Breast epithelium (tissue), 4 donors: ENCODE measurements at regions not wholly inside any gene's neighbourhood (a gene's known extent, or its start where the extent isn't known, plus 50 kb on each side); places are given as distances from the start of the nearest gene placed in this dataset.

Source experiments
- DNase-seq, 2 donors: peaks; one replicate each; pipeline ENCODE4 v3.0.0-alpha.2; 2019; ENCODE audit warnings: low spot score in 2 of 2
- H3K27ac ChIP-seq, 2 donors: fragments of 200-600 bp; sonication (generic) in 1 of 2; one replicate each; pipeline ENCODE4 v1.5.1; 2016 to 2019; ENCODE audit warnings: mild to moderate bottlenecking in 1 of 2
- H3K27me3 ChIP-seq, 2 donors: fragments of 200-600 bp; sonication (generic) in 1 of 2; one replicate each; pipeline versions ENCODE4 v1.5.1 to v1.6.0; 2017 to 2019; ENCODE audit warnings: control low read depth in 1 of 2, mild to moderate bottlenecking in 1 of 2
- H3K36me3 ChIP-seq: fragments of 200-600 bp; one replicate; pipeline ENCODE4 v1.5.1; 2019
- H3K4me1 ChIP-seq, 2 donors: fragments of 200-600 bp; sonication (generic); one replicate each; pipeline ENCODE4 v1.5.1; 2016 to 2019; ENCODE audit warnings: control low read depth in 1 of 2
- H3K4me3 ChIP-seq, 3 donors: fragments of 200-600 bp; sonication (generic); 1 replicate in 2 of 3; 2 replicates in 1 of 3; pipeline ENCODE4 v1.5.1; 2016 to 2019; ENCODE audit warnings: mild to moderate bottlenecking in 3 of 3, moderate library complexity in 2 of 3
- H3K9me3 ChIP-seq, 2 donors: fragments of 200-600 bp; sonication (generic) in 1 of 2; one replicate each; pipeline ENCODE4 v1.5.1; 2016 to 2019; ENCODE audit warnings: control low read depth in 1 of 2
- POLR2A ChIP-seq: fragments of 450-650 bp; IDR thresholded peaks from one replicate; pipeline ENCODE4 v1.6.1; 2016; ENCODE audit warnings: antibody characterized with exemption, mild to moderate bottlenecking, moderate library complexity
- POLR2AphosphoS5 ChIP-seq, 3 donors: sonication (generic); formaldehyde crosslinking; IDR thresholded peaks; one replicate each; pipeline ENCODE4 v1.6.1; 2017; ENCODE audit warnings: antibody characterized with exemption in 3 of 3
- intact Hi-C: fragments of 100-400 bp; cut with DNase I; formaldehyde crosslinking; loops from one replicate; pipeline ENCODE4 v1.15.1; 2023; ENCODE audit warnings: low total_unique reads
- TF ChIP-seq, protein P1 (sequence below), 3 donors: fragments of 450-650 bp; IDR thresholded peaks; one replicate each; pipeline ENCODE4 v1.5.1; 2016 to 2017; ENCODE audit warnings: antibody characterized with exemption in 3 of 3, mild to moderate bottlenecking in 3 of 3, moderate library complexity in 3 of 3

DNA sequence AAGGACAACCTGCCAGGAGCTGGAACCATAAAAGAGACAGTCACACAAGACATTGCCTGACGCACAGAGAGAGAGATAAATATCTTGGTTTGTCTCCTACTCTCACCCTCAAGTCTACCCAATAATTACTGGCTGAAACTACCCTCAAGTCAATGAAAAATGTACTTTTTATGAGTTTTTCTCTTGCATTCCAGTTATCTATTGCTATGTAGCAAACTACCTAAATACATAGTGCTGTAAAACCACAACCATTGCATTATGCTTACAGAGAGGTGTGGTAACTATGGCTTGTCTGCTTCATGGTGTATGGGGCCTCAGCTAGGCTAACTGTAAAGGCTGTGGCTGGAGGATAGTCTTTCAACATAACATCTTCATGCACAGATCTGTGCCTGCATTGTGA, 247.8 kb downstream of the HAO1 start:
- TF ChIP-seq POLR2A (no peak), POLR2AphosphoS5 (IDR thresholded peaks at IDR 0.05) (no peak)
- TF ChIP-seq, protein P1, sequence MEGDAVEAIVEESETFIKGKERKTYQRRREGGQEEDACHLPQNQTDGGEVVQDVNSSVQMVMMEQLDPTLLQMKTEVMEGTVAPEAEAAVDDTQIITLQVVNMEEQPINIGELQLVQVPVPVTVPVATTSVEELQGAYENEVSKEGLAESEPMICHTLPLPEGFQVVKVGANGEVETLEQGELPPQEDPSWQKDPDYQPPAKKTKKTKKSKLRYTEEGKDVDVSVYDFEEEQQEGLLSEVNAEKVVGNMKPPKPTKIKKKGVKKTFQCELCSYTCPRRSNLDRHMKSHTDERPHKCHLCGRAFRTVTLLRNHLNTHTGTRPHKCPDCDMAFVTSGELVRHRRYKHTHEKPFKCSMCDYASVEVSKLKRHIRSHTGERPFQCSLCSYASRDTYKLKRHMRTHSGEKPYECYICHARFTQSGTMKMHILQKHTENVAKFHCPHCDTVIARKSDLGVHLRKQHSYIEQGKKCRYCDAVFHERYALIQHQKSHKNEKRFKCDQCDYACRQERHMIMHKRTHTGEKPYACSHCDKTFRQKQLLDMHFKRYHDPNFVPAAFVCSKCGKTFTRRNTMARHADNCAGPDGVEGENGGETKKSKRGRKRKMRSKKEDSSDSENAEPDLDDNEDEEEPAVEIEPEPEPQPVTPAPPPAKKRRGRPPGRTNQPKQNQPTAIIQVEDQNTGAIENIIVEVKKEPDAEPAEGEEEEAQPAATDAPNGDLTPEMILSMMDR (IDR thresholded peaks at IDR 0.05) = no peak
- DNase-seq = no peak
- H3K27me3 ChIP-seq = no peaks in the 10 kb centered on the region
- H3K9me3 ChIP-seq = peaks cover 0 to 5% of the 10 kb centered on the region in 2 donors
- intact Hi-C loops = no loop called here
- H3K4me3 ChIP-seq = no peak overlapping the region
- H3K4me1 ChIP-seq = no peaks in the 10 kb centered on the region
- H3K36me3 ChIP-seq = no peaks in the 10 kb centered on the region
- no peak overlapping the region for H3K27ac ChIP-seq

DNA sequence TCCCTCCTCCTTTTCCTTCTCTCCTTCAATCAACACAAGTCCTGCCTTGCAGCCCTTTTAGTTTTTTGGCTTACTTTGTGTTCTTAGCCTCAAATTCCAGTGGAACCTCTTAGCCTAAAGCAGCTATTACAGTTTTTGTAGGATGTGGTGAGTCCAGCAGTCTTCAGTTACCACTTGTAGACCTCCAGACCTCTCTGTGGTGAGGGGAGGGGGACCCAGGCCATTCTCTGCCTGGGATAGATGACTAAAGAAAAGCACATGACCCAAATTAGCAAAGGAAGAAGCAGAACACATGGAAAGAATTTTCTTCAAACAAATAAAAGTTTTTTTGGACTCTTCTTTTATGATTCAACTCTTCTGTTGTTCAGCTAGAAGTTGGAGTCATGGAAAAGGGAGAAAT, 246.5 kb downstream of the HAO1 start:
- TF ChIP-seq, protein P1 (IDR thresholded peaks at IDR 0.05) = no peak
- TF ChIP-seq POLR2A = no peak
- TF ChIP-seq POLR2AphosphoS5 (IDR thresholded peaks at IDR 0.05) = no peak
- H3K4me1 ChIP-seq = no peaks in the 10 kb centered on the region
- no peak for DNase-seq
- H3K27ac ChIP-seq = no peak overlapping the region
- intact Hi-C loops = no loop called here
- H3K36me3 ChIP-seq = no peaks in the 10 kb centered on the region
- no peaks in the 10 kb centered on the region for H3K27me3 ChIP-seq
- peaks cover 0 to 2% of the 10 kb centered on the region in 2 donors for H3K9me3 ChIP-seq
- no peak overlapping the region for H3K4me3 ChIP-seq

DNA sequence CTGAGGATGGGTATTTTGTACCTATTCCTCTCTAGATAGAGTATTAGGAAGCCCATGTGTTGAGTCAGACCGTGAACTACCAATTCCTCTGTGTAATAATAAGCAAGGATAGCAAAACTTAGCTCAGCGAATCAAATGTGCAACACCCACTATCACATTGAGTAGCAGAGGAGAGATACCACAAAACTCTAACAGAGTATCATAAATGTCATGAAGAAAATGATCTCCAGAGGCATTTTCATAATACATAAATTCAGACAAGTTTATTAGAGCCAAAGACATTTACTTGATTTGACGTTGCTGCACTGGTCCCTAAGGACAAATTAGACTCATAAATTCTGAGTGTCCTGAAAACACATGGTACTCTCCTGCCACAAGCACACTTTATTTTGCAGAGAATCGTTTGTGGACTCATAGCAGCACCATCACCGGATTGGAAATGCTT, 245.2 kb downstream of the HAO1 start:
- no peaks in the 10 kb centered on the region for H3K9me3 ChIP-seq
- intact Hi-C loops = no loop called here
- TF ChIP-seq, protein P1 (IDR thresholded peaks at IDR 0.05) = no peak
- TF ChIP-seq POLR2AphosphoS5 (IDR thresholded peaks at IDR 0.05) = no peak
- H3K4me1 ChIP-seq = no peaks in the 10 kb centered on the region
- no peaks in the 10 kb centered on the region for H3K36me3 ChIP-seq
- H3K27ac ChIP-seq = no peak overlapping the region
- no peak overlapping the region for H3K4me3 ChIP-seq
- no peaks in the 10 kb centered on the region for H3K27me3 ChIP-seq
- no peak for DNase-seq

DNA sequence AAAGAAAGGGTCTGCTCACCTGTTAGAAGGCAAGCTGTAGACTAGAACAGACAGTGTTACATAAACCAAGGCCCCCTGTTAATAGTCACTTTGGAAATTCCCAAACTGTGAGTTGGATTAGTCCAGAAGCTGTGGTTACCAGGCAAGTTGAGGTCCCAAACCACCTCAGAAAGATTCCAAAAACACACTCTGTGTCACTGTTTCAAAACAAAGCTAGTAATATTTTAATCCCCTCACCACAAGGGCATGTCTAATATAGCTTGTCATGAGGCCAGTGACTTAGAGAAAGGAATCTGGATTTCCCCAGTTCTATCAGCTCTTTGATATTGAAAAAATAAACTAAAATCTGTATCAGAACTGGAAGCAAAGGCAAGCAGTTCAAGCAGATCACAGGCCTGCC, 244.6 kb downstream of the HAO1 start:
- H3K9me3 ChIP-seq = no peaks in the 10 kb centered on the region
- H3K4me1 ChIP-seq = no peaks in the 10 kb centered on the region
- DNase-seq = no peak
- H3K27me3 ChIP-seq = no peaks in the 10 kb centered on the region
- no peaks in the 10 kb centered on the region for H3K36me3 ChIP-seq
- TF ChIP-seq POLR2AphosphoS5 (IDR thresholded peaks at IDR 0.05) (no peak), POLR2A (no peak)
- TF ChIP-seq, protein P1 (IDR thresholded peaks at IDR 0.05) = no peak
- no peak overlapping the region for H3K27ac ChIP-seq
- intact Hi-C loops = no loop called here
- no peak overlapping the region for H3K4me3 ChIP-seq

DNA sequence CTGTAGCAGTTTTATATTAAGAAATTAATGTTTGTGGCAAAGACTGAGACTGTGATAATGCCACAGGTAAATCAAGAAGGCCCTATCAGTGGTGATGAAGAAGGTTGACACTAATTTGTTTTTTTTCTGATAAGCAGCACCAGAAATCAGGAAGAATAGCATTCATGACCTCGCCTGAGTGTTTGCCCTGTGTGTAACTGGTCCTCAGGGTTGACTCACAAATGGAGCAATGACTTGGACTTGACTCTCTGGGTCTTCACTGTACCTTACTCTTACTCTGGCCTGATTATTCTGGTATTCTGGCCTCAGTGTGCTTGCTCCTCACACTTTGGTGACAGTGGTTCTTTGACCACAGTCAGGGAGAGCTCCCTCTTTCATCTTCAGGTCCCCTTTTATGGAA, 243.9 kb downstream of the HAO1 start:
- Histone ChIP-seq H3K36me3 (no peaks in the 10 kb centered on the region), H3K4me3 (no peak overlapping the region), H3K9me3 (no peaks in the 10 kb centered on the region), H3K27me3 (no peaks in the 10 kb centered on the region), H3K4me1 (no peaks in the 10 kb centered on the region), H3K27ac (no peak overlapping the region)
- no peak for DNase-seq
- intact Hi-C loops = no loop called here
- TF ChIP-seq POLR2AphosphoS5 (IDR thresholded peaks at IDR 0.05) (no peak), POLR2A (no peak)
- TF ChIP-seq, protein P1 (IDR thresholded peaks at IDR 0.05) = no peak
